H1 (cell line): ENCODE measurements at regions not wholly inside any gene's neighbourhood (a gene's known extent, or its start where the extent isn't known, plus 50 kb on each side); places are given as distances from the start of the nearest gene placed in this dataset.
A peak's percentile ranks its signal among the peaks of the same experiment; 100 is the strongest.

Experiments
- CTCF ChIA-PET: fragments of 300-600 bp; sonication (Branson Sonifier 250); formaldehyde crosslinking; loops from one replicate; lab custom pipeline; 2021; ENCODE audit not compliant: partially characterized antibody; lab: Charles Lee
- POLR2A ChIA-PET: fragments of 300-600 bp; sonication (Branson Sonifier 250); formaldehyde crosslinking; loops from one replicate; lab custom pipeline; 2021; ENCODE audit warnings: inconsistent platforms; ENCODE audit not compliant: partially characterized antibody; lab: Charles Lee
- DNase-seq, 2 experiments: peaks; one replicate each; pipeline versions ENCODE4 v3.0.0 to v3.0.0-alpha.2; 2010 to 2022; ENCODE audit warnings: low spot score in 2 of 2, low read depth in 1 of 2, mixed read lengths in 1 of 2
- FAIRE-seq: peaks from 2 replicates; lab custom pipeline; 2011; peaks lifted over from hg19 to GRCh38; lab: Jason Lieb, UNC
- H2AFZ ChIP-seq: 2 replicates; pipeline ENCODE4 v1.8.1; 2012; ENCODE audit warnings: low read length, inconsistent platforms
- H2AK5ac ChIP-seq: 2 replicates; pipeline ENCODE4 v1.6.1; 2013; ENCODE audit warnings: low read depth, low read length
- H2BK120ac ChIP-seq: replicated peaks from 2 replicates; pipeline ENCODE3; 2013; ENCODE audit warnings: low read depth, low read length, inconsistent platforms
- H2BK12ac ChIP-seq: 2 replicates; pipeline ENCODE4 v1.6.1; 2013; ENCODE audit warnings: low read depth, low read length
- H2BK15ac ChIP-seq: 2 replicates; pipeline ENCODE4 v1.6.1; 2013; ENCODE audit warnings: low read length
- H2BK20ac ChIP-seq: 2 replicates; pipeline ENCODE4 v1.6.1; 2013; ENCODE audit warnings: low read length
- H2BK5ac ChIP-seq: 2 replicates; pipeline ENCODE4 v1.6.1; 2013; ENCODE audit warnings: low read depth, low read length
- H3K14ac ChIP-seq: 2 replicates; pipeline ENCODE4 v1.6.1; 2013; ENCODE audit warnings: inconsistent platforms; ENCODE audit not compliant: insufficient read length
- H3K18ac ChIP-seq: 2 replicates; pipeline ENCODE4 v1.6.1; 2013; ENCODE audit warnings: low read length; ENCODE audit errors: extremely low read depth
- H3K23ac ChIP-seq: 2 replicates; pipeline ENCODE4 v1.6.1; 2013; ENCODE audit warnings: inconsistent platforms; ENCODE audit not compliant: insufficient read length
- H3K23me2 ChIP-seq: 2 replicates; pipeline ENCODE4 v1.6.1; 2013; ENCODE audit warnings: low read depth, low read length
- H3K27ac ChIP-seq: 2 replicates; pipeline ENCODE4 v1.6.1; 2011; ENCODE audit warnings: low read depth, low read length, inconsistent platforms
- H3K27me3 ChIP-seq, 4 experiments: replicated peaks in 1 of 4; 1 replicate in 1 of 4; 2 replicates in 3 of 4; pipeline versions ENCODE4 v1.6.1 to v1.8.1; 2011 to 2013; ENCODE audit warnings: low read length in 3 of 4, mild to moderate bottlenecking in 3 of 4, inconsistent platforms in 2 of 4, mixed read lengths in 2 of 4, moderate library complexity in 1 of 4; ENCODE audit not compliant: control insufficient read depth in 3 of 4, insufficient read depth in 3 of 4; ENCODE audit errors: extremely low read depth in 1 of 4
- H3K36me3 ChIP-seq, 4 experiments: 2 replicates each; pipeline versions ENCODE4 v1.6.1 to v1.8.1; 2011 to 2013; ENCODE audit warnings: mild to moderate bottlenecking in 4 of 4, low read length in 3 of 4, moderate library complexity in 2 of 4, control low read depth in 1 of 4, inconsistent platforms in 1 of 4; ENCODE audit not compliant: insufficient read depth in 4 of 4, control insufficient read depth in 2 of 4
- H3K4ac ChIP-seq: replicated peaks from 2 replicates; pipeline ENCODE3; 2013; ENCODE audit warnings: low read length, low read depth, mixed read lengths, inconsistent platforms; ENCODE audit not compliant: insufficient read length
- H3K4me1 ChIP-seq, 4 experiments: replicated peaks in 1 of 4; 1 replicate in 1 of 4; 2 replicates in 3 of 4; pipeline versions ENCODE4 v1.6.1 to v1.8.1; 2011 to 2013; ENCODE audit warnings: low read length in 3 of 4, inconsistent platforms in 2 of 4, mixed read lengths in 1 of 4; ENCODE audit not compliant: insufficient read depth in 4 of 4, control insufficient read depth in 3 of 4
- H3K4me2 ChIP-seq, 2 experiments: 2 replicates each; pipeline versions ENCODE4 v1.6.1 to v1.8.1; 2011 to 2013; ENCODE audit warnings: low read depth in 2 of 2, low read length in 2 of 2, control low read depth in 1 of 2, inconsistent platforms in 1 of 2, mild to moderate bottlenecking in 1 of 2; ENCODE audit not compliant: insufficient read depth in 1 of 2
- H3K4me3 ChIP-seq, 4 experiments: fragments of 200-600, 300-600 bp in 1 of 4; sonication (generic), shearing (Covaris generic), sonication (Bioruptor Twin) in 1 of 4; 2 replicates each; pipeline versions ENCODE4 v1.5.1 to v1.8.1; 2011 to 2016; ENCODE audit warnings: low read length in 4 of 4, low read depth in 3 of 4, control low read depth in 2 of 4, inconsistent platforms in 2 of 4, mild to moderate bottlenecking in 2 of 4, mixed read lengths in 1 of 4, moderate library complexity in 1 of 4; ENCODE audit not compliant: insufficient read depth in 2 of 4; ENCODE audit errors: extremely low read depth in 1 of 4
- H3K56ac ChIP-seq: replicated peaks from 2 replicates; pipeline ENCODE3; 2013; ENCODE audit warnings: low read depth, mild to moderate bottlenecking, mixed read lengths, low read length, inconsistent platforms; ENCODE audit not compliant: insufficient read length
- H3K79me1 ChIP-seq: 2 replicates; pipeline ENCODE4 v1.6.1; 2013; ENCODE audit warnings: low read depth, low read length, control low read depth
- H3K79me2 ChIP-seq, 2 experiments: 2 replicates each; pipeline versions ENCODE4 v1.6.1 to v1.8.1; 2012 to 2013; ENCODE audit warnings: low read length in 2 of 2, mild to moderate bottlenecking in 2 of 2, inconsistent platforms in 1 of 2; ENCODE audit not compliant: insufficient read depth in 2 of 2, control insufficient read depth in 1 of 2
- H3K9ac ChIP-seq, 4 experiments: replicated peaks in 1 of 4; 1 replicate in 1 of 4; 2 replicates in 3 of 4; pipeline versions ENCODE4 v1.6.1 to v1.8.1; 2011 to 2013; ENCODE audit warnings: low read depth in 3 of 4, low read length in 3 of 4, control low read depth in 2 of 4, mild to moderate bottlenecking in 2 of 4, moderate library complexity in 2 of 4, inconsistent platforms in 1 of 4; ENCODE audit errors: extremely low read depth in 1 of 4
- H3K9me3 ChIP-seq, 2 experiments: 2 replicates each; pipeline versions ENCODE4 v1.6.1 to v1.8.1; 2012 to 2013; ENCODE audit warnings: mild to moderate bottlenecking in 2 of 2, moderate library complexity in 2 of 2, control low read depth in 1 of 2, inconsistent platforms in 1 of 2, low read depth in 1 of 2, low read length in 1 of 2, mixed read lengths in 1 of 2; ENCODE audit not compliant: insufficient read depth in 2 of 2
- H4K20me1 ChIP-seq, 2 experiments: replicated peaks in 1 of 2; 2 replicates each; pipeline versions ENCODE3 to v1.8.1; 2011 to 2013; ENCODE audit warnings: inconsistent platforms in 2 of 2, low read length in 2 of 2, mild to moderate bottlenecking in 1 of 2; ENCODE audit not compliant: insufficient read depth in 2 of 2, control insufficient read depth in 1 of 2
- H4K5ac ChIP-seq: 2 replicates; pipeline ENCODE4 v1.6.1; 2013; ENCODE audit warnings: low read length, low read depth, mixed read lengths, inconsistent platforms; ENCODE audit not compliant: insufficient read length
- H4K8ac ChIP-seq: 2 replicates; pipeline ENCODE4 v1.8.0; 2013; ENCODE audit warnings: mild to moderate bottlenecking, moderate library complexity, low read length, inconsistent platforms; ENCODE audit not compliant: insufficient read depth; ENCODE audit errors: extremely low read depth
- H4K91ac ChIP-seq: replicated peaks from 2 replicates; pipeline ENCODE3; 2013; ENCODE audit warnings: low read length, mixed read lengths, inconsistent platforms; ENCODE audit not compliant: insufficient read length
- ASH2L ChIP-seq: fragments of 200-600, 300-600 bp; sonication (generic); IDR thresholded peaks from one replicate; pipeline ENCODE4 v1.7.1; 2017; ENCODE audit warnings: low read length
- TAF1 ChIP-seq: IDR thresholded peaks from 2 replicates; pipeline ENCODE4 v1.6.1; 2011; ENCODE audit warnings: mild to moderate bottlenecking, low read depth, low read length
- YY1 ChIP-seq: IDR thresholded peaks from 2 replicates; pipeline ENCODE4 v1.6.1; 2011; ENCODE audit warnings: low read depth, mild to moderate bottlenecking, low read length
- WGBS, 2 experiments: shearing (Covaris generic) in 1 of 2; methylation state at CpG; one replicate each; pipeline versions ENCODE4 v1.1.6 to v1.1.7; 2013 to 2015; ENCODE audit warnings: low lambda C conversion rate in 2 of 2, mixed read lengths in 2 of 2, inconsistent platforms in 1 of 2, low coverage in 1 of 2, missing lambda C conversion rate in 1 of 2; ENCODE audit not compliant: insufficient replicate concordance in 2 of 2, insufficient coverage in 1 of 2, insufficient read length in 1 of 2; ENCODE audit errors: extremely low coverage in 1 of 2, missing lambda C conversion rate in 1 of 2; 5-methylcytosine and 5-hydroxymethylcytosine counted together

- H2BK15ac ChIP-seq = no peak overlapping the region
- peaks cover 0 to 3% (median 0%) of the 10 kb centered on the region in 4 experiments; a peak in 1 of 7 replicates for H3K4me1 ChIP-seq
- no peaks in the 10 kb centered on the region for H3K9me3 ChIP-seq
- no peak overlapping the region for H3K56ac ChIP-seq
- 0 out of 2 replicates have a peak, but pooled peaks have one; percentile 24 for TF ChIP-seq TAF1
- TF ChIP-seq ASH2L = no peak
- TF ChIP-seq YY1 = peak; percentile 64; the same call in 1 of the 2 replicates
- no peak overlapping the region for H4K91ac ChIP-seq
- 86% methylated on average over 6 of the region's 6 CpGs; no CpG with 5 or more reads in 1 of the 2 experiments for WGBS, 2 experiments
- H3K79me1 ChIP-seq = no peaks in the 10 kb centered on the region
- H4K20me1 ChIP-seq = no peaks in the 10 kb centered on the region
- no peak overlapping the region for H3K14ac ChIP-seq
- H3K79me2 ChIP-seq = no peaks in the 10 kb centered on the region
- POLR2A ChIA-PET = no interaction called here
- no peaks in the 10 kb centered on the region for H3K23me2 ChIP-seq
- H4K5ac ChIP-seq = no peak overlapping the region
- H2AFZ ChIP-seq = peak overlapping the region; percentile 31; the same call in 1 of the 2 replicates
- no peak overlapping the region for H2AK5ac ChIP-seq
- H3K4me3 ChIP-seq = no peak overlapping the region; a peak in 2 of 8 replicates
- FAIRE-seq (no peak), DNase-seq (peak in 1 of 2 experiments; percentile 49)
- no peak overlapping the region for H3K23ac ChIP-seq
- no peak overlapping the region for H4K8ac ChIP-seq
- H3K9ac ChIP-seq = no peak overlapping the region
- no peak overlapping the region for H2BK120ac ChIP-seq
- peak overlapping the region; percentile 80; the same call in 1 of the 2 replicates for H2BK12ac ChIP-seq
- no peaks in the 10 kb centered on the region for H3K27me3 ChIP-seq
- no peak overlapping the region for H2BK20ac ChIP-seq
- CTCF ChIA-PET = interaction anchor here (3.5 kb wide), 1 partner anchor 14 kb away, joined by 18 read pairs; no protein-coding TSS in a partner anchor
- no peaks in the 10 kb centered on the region for H3K36me3 ChIP-seq
- H3K27ac ChIP-seq = no peak overlapping the region; the same call in 1 of the 2 replicates
- peak overlapping the region in 1 of 2 experiments; percentile 13; a peak in 1 of 4 replicates for H3K4me2 ChIP-seq
- peak overlapping the region; percentile 48 for H3K18ac ChIP-seq
- H3K4ac ChIP-seq = no peak overlapping the region
- H2BK5ac ChIP-seq = no peak overlapping the region; the same call in 1 of the 2 replicates
These were observed 275.0 kb downstream of the CENPW start for GRCh38 chr6:126614642-126615504.
